ENCODE measurements at regions not wholly inside any gene's neighbourhood (a gene's known extent, or its start where the extent isn't known, plus 50 kb on each side); places are given as distances from the start of the nearest gene placed in this dataset.

- TF ChIP-seq CTCF (conservative IDR thresholded peaks at IDR 0.05): no peak
- no peak for TF ChIP-seq ZFX (IDR thresholded peaks at IDR 0.05)
These were observed 198.7 kb upstream of the MYLIP start for GRCh38 chr6:15930207-15930606.
